Activated CD4-positive, alpha-beta memory T cell treated with anti-CD3 and anti-CD28 coated beads for 36 hours (primary cell): ENCODE measurements at regions not wholly inside any gene's neighbourhood (a gene's known extent, or its start where the extent isn't known, plus 50 kb on each side); places are given as distances from the start of the nearest gene placed in this dataset.

Source experiments
- CTCF ChIA-PET: fragments of 350-600 bp; sonication (Branson Sonifier 250); formaldehyde crosslinking; loops from one replicate; lab custom pipeline; 2021; ENCODE audit warnings: antibody characterized with exemption, inconsistent platforms; lab: Charles Lee
- POLR2A ChIA-PET: fragments of 350-600 bp; sonication (Branson Sonifier 250); formaldehyde crosslinking; loops from one replicate; lab custom pipeline; 2021; ENCODE audit warnings: antibody characterized with exemption; lab: Charles Lee
- DNase-seq: peaks from one replicate; pipeline ENCODE4 v3.0.0-alpha.2; 2020
- H3K27ac Mint-ChIP-seq: one replicate; pipeline ENCODE4 v1.8.0; 2021; ENCODE audit warnings: mixed read lengths
- H3K27me3 Mint-ChIP-seq: one replicate; pipeline ENCODE4 v1.8.0; 2021; ENCODE audit warnings: mixed read lengths
- H3K36me3 Mint-ChIP-seq: one replicate; pipeline ENCODE4 v1.8.0; 2021; ENCODE audit warnings: mixed read lengths
- H3K4me1 Mint-ChIP-seq: one replicate; pipeline ENCODE4 v1.8.0; 2021; ENCODE audit warnings: low read depth, mixed read lengths
- H3K4me3 Mint-ChIP-seq: one replicate; pipeline ENCODE4 v1.8.0; 2021; ENCODE audit warnings: mild to moderate bottlenecking, mixed read lengths
- H3K9me3 Mint-ChIP-seq: one replicate; pipeline ENCODE4 v1.8.0; 2021; ENCODE audit warnings: mixed read lengths
- intact Hi-C: fragments of 100-400 bp; cut with micrococcal nuclease; formaldehyde crosslinking; loops from one replicate; pipeline ENCODE4 v1.15.1; 2023

DNA sequence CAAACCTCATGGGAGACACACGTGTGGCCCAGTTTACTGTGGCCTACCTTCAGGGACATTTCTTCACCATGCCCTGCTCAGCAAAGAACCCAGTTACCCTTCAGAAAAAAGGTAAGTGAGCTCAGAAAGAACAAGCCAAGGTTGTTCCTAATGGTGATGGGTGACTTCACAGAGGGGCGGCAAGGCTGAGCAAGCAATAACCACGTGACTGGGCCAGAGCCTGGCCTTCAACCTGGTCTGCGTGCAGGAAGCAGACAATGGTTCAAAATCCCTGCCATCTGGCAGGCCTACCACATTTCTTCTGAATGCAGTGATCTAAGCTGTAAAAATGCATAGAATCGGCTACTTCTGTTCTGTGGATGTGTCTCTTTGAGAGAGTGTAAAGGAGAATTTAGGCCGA, 115.5 kb upstream of the CST7 start:
- intact Hi-C loops = no loop called here
- Mint-ChIP-seq H3K36me3 (no peaks in the 10 kb centered on the region), H3K4me1 (no peaks in the 10 kb centered on the region), H3K27me3 (peaks cover 2% of the 10 kb centered on the region), H3K4me3 (no peak overlapping the region), H3K27ac (no peak overlapping the region), H3K9me3 (no peaks in the 10 kb centered on the region)
- CTCF ChIA-PET = no interaction called here
- POLR2A ChIA-PET = no interaction called here
- DNase-seq = no peak

DNA sequence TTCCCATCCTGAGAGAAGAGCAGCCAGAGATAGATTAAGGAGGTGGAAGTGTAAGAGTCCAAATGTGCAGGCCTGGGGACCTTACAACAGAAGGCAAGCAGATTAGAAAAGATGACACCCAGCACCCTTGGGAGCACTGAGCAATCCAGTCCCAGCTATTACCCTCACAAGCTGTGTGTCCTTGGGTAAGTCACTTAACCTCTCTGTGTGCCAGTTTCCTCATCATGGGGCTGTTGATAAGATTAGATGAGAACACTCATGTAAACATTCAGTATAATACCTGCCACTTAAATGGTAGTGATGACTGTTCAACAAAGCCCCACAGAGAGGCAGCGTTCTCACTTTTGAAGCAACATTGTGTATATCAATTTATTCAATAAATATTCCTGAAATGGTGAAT, 114.8 kb upstream of the CST7 start:
- ChIA-PET CTCF (no interaction called here), POLR2A (no interaction called here)
- Mint-ChIP-seq H3K9me3 (no peaks in the 10 kb centered on the region), H3K4me3 (no peak overlapping the region), H3K27me3 (peaks cover 2% of the 10 kb centered on the region), H3K4me1 (no peaks in the 10 kb centered on the region), H3K36me3 (no peaks in the 10 kb centered on the region), H3K27ac (no peak overlapping the region)
- intact Hi-C loops = no loop called here
- DNase-seq = no peak

- Mint-ChIP-seq H3K36me3 (no peaks in the 10 kb centered on the region), H3K4me1 (no peaks in the 10 kb centered on the region), H3K27ac (no peak overlapping the region), H3K4me3 (no peak overlapping the region), H3K27me3 (peaks cover 5% of the 10 kb centered on the region), H3K9me3 (no peaks in the 10 kb centered on the region)
- POLR2A ChIA-PET = no interaction called here
- intact Hi-C loops = no loop called here
- no peak for DNase-seq
- CTCF ChIA-PET = no interaction called here
These were observed 113.9 kb upstream of the CST7 start for GRCh38 chr20:24835195-24835594.

DNA sequence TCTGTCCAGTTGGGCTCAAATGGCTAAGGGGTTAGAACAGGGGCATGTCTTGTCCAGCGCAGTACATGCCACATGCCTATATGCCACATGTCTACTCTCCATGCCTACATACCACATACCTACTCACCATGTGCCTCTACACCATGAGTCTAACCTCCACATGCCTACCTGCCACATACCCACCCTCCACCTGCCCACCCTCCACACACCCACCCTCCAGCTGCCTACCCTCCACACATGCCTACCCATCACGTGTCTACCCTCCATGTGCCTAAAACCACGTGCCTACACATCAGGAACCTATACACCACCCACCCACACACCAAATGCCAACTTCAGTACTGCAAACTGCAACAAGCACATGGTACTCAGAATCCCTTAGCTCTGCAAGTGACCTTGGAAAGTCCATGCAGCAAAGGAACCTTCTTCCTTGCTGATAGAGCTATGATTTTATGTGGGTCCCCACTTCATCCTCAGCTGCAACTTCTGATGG, 113.0 kb upstream of the CST7 start:
- H3K27ac Mint-ChIP-seq = no peak overlapping the region
- ChIA-PET POLR2A (no interaction called here), CTCF (no interaction called here)
- H3K4me3 Mint-ChIP-seq = no peak overlapping the region
- H3K36me3 Mint-ChIP-seq = no peaks in the 10 kb centered on the region
- peaks cover 5% of the 10 kb centered on the region for H3K27me3 Mint-ChIP-seq
- no peak for DNase-seq
- no peaks in the 10 kb centered on the region for H3K9me3 Mint-ChIP-seq
- no peaks in the 10 kb centered on the region for H3K4me1 Mint-ChIP-seq
- intact Hi-C loops = no loop called here

DNA sequence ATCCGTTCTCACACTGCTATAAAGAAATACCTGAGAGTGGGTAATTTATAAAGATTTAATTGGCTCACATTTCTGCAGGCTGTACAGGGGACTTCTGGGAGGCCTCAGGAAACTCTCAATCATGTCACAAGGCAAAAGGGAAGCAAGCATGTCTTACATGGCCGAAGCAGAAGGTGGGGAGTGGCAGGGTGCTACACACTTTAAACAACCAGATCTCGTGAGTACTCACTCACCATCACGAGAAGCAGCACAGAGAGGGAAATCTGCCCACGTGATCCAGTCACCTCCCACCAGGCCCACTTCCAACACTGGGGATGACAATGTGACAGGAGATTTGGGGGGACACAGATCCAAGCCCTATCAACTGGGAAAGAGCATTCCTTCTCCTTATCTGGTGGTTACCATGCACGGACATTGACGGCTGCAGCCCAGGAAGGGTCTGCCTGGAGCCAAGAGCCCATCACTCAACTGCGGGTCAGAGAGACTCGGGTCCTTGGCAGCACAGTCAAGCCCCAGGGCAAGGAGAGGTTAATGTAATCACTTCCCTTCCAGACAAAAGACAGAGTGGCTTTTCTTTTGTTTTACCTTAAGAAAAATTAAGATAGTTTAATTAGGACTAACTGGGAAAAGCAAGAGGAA, 112.3 kb upstream of the CST7 start:
- Mint-ChIP-seq H3K27ac (no peak overlapping the region), H3K36me3 (no peaks in the 10 kb centered on the region), H3K27me3 (peaks cover 5% of the 10 kb centered on the region), H3K4me1 (no peaks in the 10 kb centered on the region), H3K4me3 (no peak overlapping the region), H3K9me3 (no peaks in the 10 kb centered on the region)
- no peak for DNase-seq
- CTCF ChIA-PET = no interaction called here
- intact Hi-C loops = no loop called here
- POLR2A ChIA-PET = no interaction called here

- Mint-ChIP-seq H3K27ac (no peak overlapping the region), H3K4me3 (no peak overlapping the region), H3K9me3 (no peaks in the 10 kb centered on the region), H3K27me3 (peaks cover 7% of the 10 kb centered on the region), H3K4me1 (no peaks in the 10 kb centered on the region), H3K36me3 (no peaks in the 10 kb centered on the region)
- DNase-seq = no peak
- CTCF ChIA-PET = no interaction called here
- POLR2A ChIA-PET = no interaction called here
- intact Hi-C loops = no loop called here
These were observed 111.2 kb upstream of the CST7 start for GRCh38 chr20:24837781-24838450.

GRCh38 chr20:24838546-24839535, 110.2 kb upstream of the CST7 start:
- H3K36me3 Mint-ChIP-seq = no peaks in the 10 kb centered on the region
- DNase-seq = no peak
- no peaks in the 10 kb centered on the region for H3K9me3 Mint-ChIP-seq
- intact Hi-C loops = no loop called here
- no peaks in the 10 kb centered on the region for H3K4me1 Mint-ChIP-seq
- H3K4me3 Mint-ChIP-seq = no peak overlapping the region
- no peak overlapping the region for H3K27ac Mint-ChIP-seq
- H3K27me3 Mint-ChIP-seq = peaks cover 7% of the 10 kb centered on the region
- CTCF ChIA-PET = no interaction called here
- POLR2A ChIA-PET = interaction anchor here (0.6 kb wide), 1 partner anchor 1361 kb away, joined by 3 read pairs; no protein-coding TSS in a partner anchor

DNA sequence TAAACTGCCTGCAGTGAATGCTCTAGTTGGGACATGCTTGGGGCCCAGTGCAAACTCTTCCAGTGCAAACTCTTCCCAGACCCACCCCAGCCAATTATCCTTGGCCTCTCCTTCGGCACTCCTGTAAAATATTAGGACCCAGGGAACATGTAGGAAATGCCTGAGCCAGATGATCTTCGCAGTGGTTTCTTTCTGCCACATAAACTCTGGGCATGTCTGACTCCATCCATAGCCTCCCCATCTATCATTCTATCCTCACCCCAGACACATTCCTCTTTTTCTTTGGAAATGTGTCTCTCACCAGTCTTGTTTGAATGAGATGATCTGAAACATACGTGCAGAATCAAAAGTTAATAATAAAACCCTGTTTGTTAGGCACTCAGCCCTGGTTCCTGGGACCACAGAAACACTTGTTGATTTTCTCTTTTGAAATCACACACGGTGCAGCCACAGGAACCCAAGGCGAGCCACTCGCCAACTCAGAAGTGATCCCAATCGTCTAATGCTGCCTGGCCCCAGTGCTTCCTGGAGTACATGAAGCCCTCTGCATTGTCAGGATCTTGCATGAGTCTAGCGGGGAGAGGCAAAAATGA, 108.9 kb upstream of the CST7 start:
- H3K9me3 Mint-ChIP-seq = no peaks in the 10 kb centered on the region
- H3K4me3 Mint-ChIP-seq = no peak overlapping the region
- no peaks in the 10 kb centered on the region for H3K4me1 Mint-ChIP-seq
- ChIA-PET POLR2A (no interaction called here), CTCF (no interaction called here)
- H3K36me3 Mint-ChIP-seq = no peaks in the 10 kb centered on the region
- DNase-seq = no peak
- no peak overlapping the region for H3K27ac Mint-ChIP-seq
- peaks cover 7% of the 10 kb centered on the region for H3K27me3 Mint-ChIP-seq
- intact Hi-C loops = no loop called here

- POLR2A ChIA-PET = no interaction called here
- H3K4me3 Mint-ChIP-seq = no peak overlapping the region
- H3K4me1 Mint-ChIP-seq = no peaks in the 10 kb centered on the region
- peaks cover 9% of the 10 kb centered on the region for H3K9me3 Mint-ChIP-seq
- peaks cover 7% of the 10 kb centered on the region for H3K27me3 Mint-ChIP-seq
- CTCF ChIA-PET = no interaction called here
- H3K36me3 Mint-ChIP-seq = no peaks in the 10 kb centered on the region
- H3K27ac Mint-ChIP-seq = no peak overlapping the region
- intact Hi-C loops = no loop called here
- no peak for DNase-seq
These were observed 106.7 kb upstream of the CST7 start for GRCh38 chr20:24842274-24842917.

DNA sequence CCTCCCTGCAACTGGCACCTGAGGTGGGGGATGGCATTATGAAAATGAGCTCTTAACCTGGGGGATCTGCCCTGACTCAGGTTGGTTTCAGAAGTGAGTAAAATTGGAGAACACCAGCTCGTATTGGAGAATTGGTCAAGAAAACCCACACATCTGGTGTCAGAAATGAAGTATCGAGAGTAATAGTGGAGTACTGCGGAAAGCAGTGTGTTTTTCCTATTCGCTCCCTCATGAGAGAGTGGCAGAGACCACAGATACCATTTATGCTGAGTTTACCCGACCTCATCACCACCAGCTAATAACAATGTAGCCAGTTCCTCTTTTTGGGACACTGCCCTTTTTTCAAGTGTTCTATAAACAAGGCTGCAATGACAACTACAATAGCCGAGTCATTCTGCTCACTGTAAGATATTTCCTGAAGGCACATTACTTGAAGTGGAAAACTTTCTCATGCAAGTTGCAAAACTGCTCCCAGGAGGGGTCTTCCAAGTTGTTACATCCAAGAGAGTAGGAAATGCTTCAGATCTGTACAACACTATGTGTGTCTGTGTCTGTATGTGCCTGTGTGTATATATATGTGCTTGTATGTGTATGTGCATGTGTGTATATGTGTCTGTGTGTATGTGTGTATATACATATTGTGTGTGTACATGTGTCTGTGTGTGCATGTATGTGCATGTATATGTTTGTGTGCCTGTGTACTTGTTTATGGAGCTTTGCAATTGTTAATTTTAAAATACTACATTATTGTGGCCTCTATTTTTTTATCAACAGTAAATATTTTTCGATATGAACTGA, 106.0 kb upstream of the CST7 start:
- DNase-seq = no peak
- ChIA-PET CTCF (no interaction called here), POLR2A (no interaction called here)
- Mint-ChIP-seq H3K4me1 (no peaks in the 10 kb centered on the region), H3K27me3 (peaks cover 6% of the 10 kb centered on the region), H3K9me3 (peaks cover 14% of the 10 kb centered on the region), H3K27ac (no peak overlapping the region), H3K36me3 (no peaks in the 10 kb centered on the region), H3K4me3 (no peak overlapping the region)
- intact Hi-C loops = no loop called here

- no peak overlapping the region for H3K27ac Mint-ChIP-seq
- POLR2A ChIA-PET = no interaction called here
- CTCF ChIA-PET = no interaction called here
- H3K27me3 Mint-ChIP-seq = peaks cover 9% of the 10 kb centered on the region
- H3K9me3 Mint-ChIP-seq = peaks cover 22% of the 10 kb centered on the region
- no peaks in the 10 kb centered on the region for H3K4me1 Mint-ChIP-seq
- DNase-seq = no peak
- H3K4me3 Mint-ChIP-seq = no peak overlapping the region
- intact Hi-C loops = no loop called here
- H3K36me3 Mint-ChIP-seq = no peaks in the 10 kb centered on the region
These were observed 98.9 kb upstream of the CST7 start for GRCh38 chr20:24850176-24850575.
